Epithelial cell of proximal tubule (primary cell): ENCODE measurements at regions not wholly inside any gene's neighbourhood (a gene's known extent, or its start where the extent isn't known, plus 50 kb on each side); places are given as distances from the start of the nearest gene placed in this dataset.
"Not testable (repeated sequence)": the region's sequence is repeated elsewhere in the genome, so short reads cannot be mapped to it uniquely, and the experiment has no call there.

Experiments used
- DNase-seq: peaks from one replicate; pipeline ENCODE4 v3.0.0-alpha.2; 2011; ENCODE audit warnings: low read depth
- H3K4me3 ChIP-seq: 2 replicates; pipeline ENCODE4 v1.5.1; 2011; ENCODE audit warnings: low read depth, mild to moderate bottlenecking, low read length
- TF ChIP-seq, protein P1 (sequence below): conservative IDR thresholded peaks from 2 replicates; pipeline ENCODE4 v1.5.1; 2012; ENCODE audit warnings: low read depth, mild to moderate bottlenecking, low read length

DNA sequence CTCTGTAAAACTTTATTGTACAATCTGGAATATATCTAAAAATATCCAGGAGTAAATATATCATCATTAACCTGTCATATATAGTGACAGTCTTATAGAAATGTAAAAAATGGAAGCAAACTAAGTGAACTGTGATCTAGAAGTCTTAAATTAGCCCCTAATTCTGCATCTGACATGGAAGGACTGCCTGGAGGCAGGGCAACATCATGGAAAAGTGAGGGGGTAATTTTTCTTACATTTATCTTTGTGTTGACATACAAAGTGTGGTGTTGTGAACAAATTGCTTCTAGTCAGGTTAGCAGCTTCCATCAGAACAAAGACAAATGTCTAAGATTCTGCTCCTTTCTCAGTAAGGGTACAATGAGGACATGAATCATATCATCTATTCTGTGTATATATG, 186.3 kb downstream of the C4orf33 start:
- TF ChIP-seq, protein P1, sequence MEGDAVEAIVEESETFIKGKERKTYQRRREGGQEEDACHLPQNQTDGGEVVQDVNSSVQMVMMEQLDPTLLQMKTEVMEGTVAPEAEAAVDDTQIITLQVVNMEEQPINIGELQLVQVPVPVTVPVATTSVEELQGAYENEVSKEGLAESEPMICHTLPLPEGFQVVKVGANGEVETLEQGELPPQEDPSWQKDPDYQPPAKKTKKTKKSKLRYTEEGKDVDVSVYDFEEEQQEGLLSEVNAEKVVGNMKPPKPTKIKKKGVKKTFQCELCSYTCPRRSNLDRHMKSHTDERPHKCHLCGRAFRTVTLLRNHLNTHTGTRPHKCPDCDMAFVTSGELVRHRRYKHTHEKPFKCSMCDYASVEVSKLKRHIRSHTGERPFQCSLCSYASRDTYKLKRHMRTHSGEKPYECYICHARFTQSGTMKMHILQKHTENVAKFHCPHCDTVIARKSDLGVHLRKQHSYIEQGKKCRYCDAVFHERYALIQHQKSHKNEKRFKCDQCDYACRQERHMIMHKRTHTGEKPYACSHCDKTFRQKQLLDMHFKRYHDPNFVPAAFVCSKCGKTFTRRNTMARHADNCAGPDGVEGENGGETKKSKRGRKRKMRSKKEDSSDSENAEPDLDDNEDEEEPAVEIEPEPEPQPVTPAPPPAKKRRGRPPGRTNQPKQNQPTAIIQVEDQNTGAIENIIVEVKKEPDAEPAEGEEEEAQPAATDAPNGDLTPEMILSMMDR = no peak
- no peak overlapping the region for H3K4me3 ChIP-seq
- no peak for DNase-seq

DNA sequence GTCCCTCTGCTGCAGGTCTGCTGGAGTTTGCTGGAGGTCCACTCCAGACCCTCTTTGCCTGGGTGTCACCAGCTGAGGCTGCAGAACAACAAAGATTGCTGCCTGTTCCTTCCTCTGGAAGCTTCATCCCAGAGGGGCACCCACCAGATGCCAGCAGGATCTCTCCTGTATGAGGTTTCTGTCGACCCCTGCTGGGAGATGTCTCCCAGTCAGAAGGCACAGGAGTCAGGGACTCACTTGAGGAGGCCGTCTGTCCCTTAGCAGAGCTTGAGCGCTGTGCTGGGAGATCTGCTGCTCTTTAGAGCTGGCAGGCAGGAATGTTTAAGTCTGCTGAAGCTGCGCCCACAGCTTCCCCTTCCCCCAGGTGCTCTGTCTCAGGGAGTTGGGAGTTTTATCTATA, 196.2 kb downstream of the C4orf33 start:
- DNase-seq, H3K4me3 ChIP-seq: not testable (repeated sequence)

DNA sequence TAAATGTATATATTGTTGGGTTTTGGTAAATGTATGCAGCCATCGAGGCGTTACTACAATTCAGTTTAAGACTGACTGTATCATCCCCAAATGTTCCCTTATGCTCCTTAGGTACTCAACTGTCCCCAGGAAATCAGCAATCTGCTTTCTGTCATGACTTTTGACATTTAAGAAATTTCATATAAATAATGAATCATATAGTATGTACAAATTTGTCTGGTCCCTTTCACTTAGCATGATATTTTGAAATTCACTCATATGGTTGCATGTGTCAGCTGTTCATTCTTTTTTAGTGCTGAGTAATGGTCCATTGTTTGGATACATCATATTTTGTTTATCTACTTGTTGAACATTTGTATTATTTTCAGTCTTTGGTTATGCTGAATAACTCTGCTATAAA, 218.8 kb downstream of the C4orf33 start:
- H3K4me3 ChIP-seq = no peak overlapping the region
- DNase-seq = no peak
- TF ChIP-seq, protein P1 = no peak

DNA sequence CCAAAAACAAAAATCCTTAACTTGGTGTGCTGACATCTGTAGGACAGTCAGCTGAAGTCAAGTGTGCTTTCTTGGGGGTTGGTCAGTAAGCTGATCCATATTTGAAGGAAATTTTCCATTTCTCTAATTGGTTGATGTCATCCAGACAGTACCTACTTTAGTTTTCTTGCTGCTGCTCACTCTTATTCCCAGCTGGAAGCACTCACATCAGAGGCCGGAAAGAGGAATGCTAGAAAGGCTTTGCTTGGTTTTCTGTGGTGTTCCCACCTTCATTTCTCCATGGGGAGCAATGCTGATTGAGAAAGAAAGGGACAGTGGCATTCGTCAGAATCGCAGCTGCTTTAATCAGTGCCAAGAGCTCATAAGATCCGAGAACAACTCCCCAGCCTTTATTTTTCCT, 227.0 kb downstream of the C4orf33 start:
- TF ChIP-seq, protein P1 = no peak

DNA sequence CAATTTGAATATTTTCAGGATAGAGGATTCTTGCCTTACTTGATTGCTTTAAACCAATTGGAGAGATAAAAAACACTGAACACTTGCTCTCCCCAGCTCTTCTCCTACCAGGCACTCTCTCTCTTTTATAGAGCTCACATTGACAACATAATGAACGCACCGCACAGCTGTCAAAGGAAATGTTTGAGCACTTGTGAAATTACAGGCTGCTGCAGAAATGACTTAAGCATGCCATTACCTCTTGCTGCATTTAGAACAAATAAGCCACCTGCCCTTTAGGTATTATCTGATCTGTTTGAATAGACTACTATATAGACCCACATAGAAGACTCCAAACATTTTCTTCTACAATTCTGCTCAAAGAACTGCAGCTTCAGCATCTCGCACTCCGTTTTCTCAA, 227.7 kb downstream of the C4orf33 start:
- TF ChIP-seq, protein P1 = no peak
- DNase-seq = no peak
- no peak overlapping the region for H3K4me3 ChIP-seq

More for the DNA sequence above, 227.0 kb downstream of the C4orf33 start:
- no peak overlapping the region for H3K4me3 ChIP-seq
- no peak for DNase-seq

DNA sequence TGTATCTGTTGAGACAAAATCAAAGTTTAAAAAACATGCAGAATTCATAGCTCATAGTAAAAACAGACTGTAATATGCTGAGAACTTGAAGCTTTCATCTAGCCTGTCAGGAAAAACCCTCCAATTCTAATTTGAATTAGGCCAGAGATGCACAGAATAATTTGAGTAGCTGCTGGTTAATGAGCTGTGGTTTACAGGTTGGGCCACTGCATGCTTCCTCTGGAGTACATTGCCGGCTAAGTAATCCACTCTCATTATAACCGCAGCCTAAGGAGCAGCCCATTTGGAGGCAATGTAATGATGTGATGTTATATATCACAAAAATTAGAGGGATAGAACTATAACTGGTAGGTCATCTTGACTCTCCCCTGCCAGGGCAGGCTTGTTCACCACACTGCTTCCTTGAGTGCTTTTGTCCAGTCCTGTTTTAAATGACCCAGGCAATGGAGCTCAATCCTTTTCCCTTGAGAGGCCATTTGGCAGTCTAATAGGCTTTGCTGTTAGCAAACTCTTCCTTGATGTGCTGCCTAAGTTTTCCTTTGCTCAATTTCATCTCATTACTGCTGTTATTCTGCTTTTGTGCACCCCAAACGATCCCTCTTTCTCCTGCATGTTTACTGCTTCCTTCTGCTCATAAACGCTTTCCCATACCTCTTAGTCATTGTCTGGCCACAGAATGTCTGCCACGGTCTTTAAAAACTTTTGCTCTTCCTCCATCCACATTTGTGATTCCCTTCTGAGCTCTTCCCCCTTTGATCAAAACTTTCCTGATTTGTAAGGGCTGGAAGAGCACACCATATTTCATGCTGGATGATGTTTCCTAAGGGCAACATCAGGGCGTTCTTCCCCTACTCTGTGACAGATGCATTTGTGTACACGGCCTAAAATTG, 230.9 kb downstream of the C4orf33 start:
- TF ChIP-seq, protein P1 = no peak
- no peak overlapping the region for H3K4me3 ChIP-seq
- no peak for DNase-seq

DNA sequence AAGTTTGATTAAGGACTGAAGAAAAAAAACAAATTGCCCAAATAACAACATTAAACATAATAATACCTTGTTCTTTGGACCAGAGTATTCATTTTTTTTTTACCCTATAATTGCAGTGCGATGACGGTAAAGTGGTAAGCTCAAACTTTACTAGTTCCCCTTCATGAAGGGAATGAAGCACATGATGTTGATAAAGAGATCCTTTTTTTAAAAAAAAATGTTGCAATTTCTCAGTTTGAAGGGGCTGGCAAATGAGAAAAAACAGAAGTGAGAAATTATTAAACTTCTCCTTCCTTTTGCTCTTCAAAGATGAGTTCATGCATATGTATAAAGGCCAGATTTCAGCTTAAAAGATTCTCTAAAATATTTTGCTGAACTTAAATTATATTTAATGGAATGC, 231.7 kb downstream of the C4orf33 start:
- TF ChIP-seq, protein P1 = no peak
- no peak overlapping the region for H3K4me3 ChIP-seq
- DNase-seq = no peak
